ENCODE measurements at regions not wholly inside any gene's neighbourhood (a gene's known extent, or its start where the extent isn't known, plus 50 kb on each side); places are given as distances from the start of the nearest gene placed in this dataset.

GRCh38 chr4:119746951-119747350 lies 118.3 kb upstream of the PDE5A start:
- 3% methylated on average over 3 of the region's 3 CpGs for WGBS (ENCODE audit: insufficient coverage, low coverage, missing lambda C conversion rate)
- Histone ChIP-seq H3K9me3 (replicated peaks; ENCODE audit: control insufficient read depth, insufficient read depth, low read depth, low read length) (no peaks in the 10 kb centered on the region), H3K4me1 (replicated peaks in 1 of 2; ENCODE audit: control insufficient read depth in 2 of 2, insufficient read depth in 2 of 2, low read length in 2 of 2) (no peaks in the 10 kb centered on the region), H3K4me3 (no peak overlapping the region), H3K4me2 (ENCODE audit: insufficient read depth, low read length) (no peak overlapping the region), H3K9ac (ENCODE audit: insufficient read depth in 1 of 2, low read depth in 2 of 2, low read length in 2 of 2) (no peak overlapping the region), H3K36me3 (ENCODE audit: control insufficient read depth, insufficient read depth, low read length) (no peaks in the 10 kb centered on the region), H3K9me1 (ENCODE audit: control insufficient read depth, insufficient read depth, low read length) (no peaks in the 10 kb centered on the region), H2AFZ (ENCODE audit: low read depth, low read length) (no peak overlapping the region), H3K79me2 (ENCODE audit: control insufficient read depth, insufficient read depth, low read length) (no peaks in the 10 kb centered on the region), H3K27me3 (ENCODE audit: control insufficient read depth in 2 of 2, insufficient read depth in 2 of 2, low read length in 2 of 2) (no peaks in the 10 kb centered on the region), H3K27ac (ENCODE audit: extremely low read depth, low read depth, low read length) (no peak overlapping the region), H4K20me1 (replicated peaks; ENCODE audit: control insufficient read depth, insufficient read depth, low read length) (no peaks in the 10 kb centered on the region)
- no TSS peak for BruUV-seq (replicated peaks)
- ATAC-seq (no peak), DNase-seq (ENCODE audit: extremely low read depth in 1 of 4, low spot score in 3 of 4) (no peak), FAIRE-seq (no peak)
- ChIA-PET CTCF (ENCODE audit: low intra/inter-chr PET ratio) (no interaction called here), POLR2A (no interaction called here)
- TF ChIP-seq PHTF2 (CRISPR knock-in tag; IDR thresholded peaks at IDR 0.05), result no peak
- no peak for TF ChIP-seq ZNF253 (CRISPR knock-in tag; conservative IDR thresholded peaks at IDR 0.05)
- no peak for TF ChIP-seq GTF2F1 (IDR thresholded peaks at IDR 0.05; ENCODE audit: low read depth, low read length)
- TF ChIP-seq U2AF2 (optimal IDR thresholded peaks at IDR 0.05; ENCODE audit: low read depth, low read length), result no peak
- no peak for TF ChIP-seq RNF219 (CRISPR knock-in tag; IDR thresholded peaks at IDR 0.05)
- no peak for TF ChIP-seq SIX5 (IDR thresholded peaks at IDR 0.05; ENCODE audit: borderline replicate concordance in 1 of 2, insufficient read depth in 1 of 2, low read depth in 1 of 2, low read length in 2 of 2)
- no peak for TF ChIP-seq C11orf30 (IDR thresholded peaks at IDR 0.05; ENCODE audit: low read depth)
- no peak for TF ChIP-seq ZNF707 (CRISPR knock-in tag; conservative IDR thresholded peaks at IDR 0.05)
- TF ChIP-seq USF1 (CRISPR knock-in tag; IDR thresholded peaks at IDR 0.05), result no peak
- intact Hi-C loops (cut with micrococcal nuclease), result no loop called here
- in situ Hi-C loops (cut with MboI), result no loop called here

All from K562 (cell line).